Putamen (tissue), 1 donor: ENCODE measurements at regions not wholly inside any gene's neighbourhood (a gene's known extent, or its start where the extent isn't known, plus 50 kb on each side); places are given as distances from the start of the nearest gene placed in this dataset.

Source experiments
- DNase-seq: peaks from one replicate; pipeline ENCODE4 v3.0.0-alpha.2; 2016; ENCODE audit warnings: low spot score

GRCh38 chr1:188314557-188315137 lies 1485.9 kb downstream of the PLA2G4A start:
- DNase-seq, result no peak

- DNase-seq, result no peak
Observed at GRCh38 chr1:188317894-188318293, 1489.1 kb downstream of the PLA2G4A start.

GRCh38 chr1:188325211-188325610 lies 1496.5 kb downstream of the PLA2G4A start:
- DNase-seq, result no peak

- no peak for DNase-seq
Observed at GRCh38 chr1:188343914-188344313, 1515.2 kb downstream of the PLA2G4A start.

- no peak for DNase-seq
Observed at GRCh38 chr1:188350104-188350503, 1521.4 kb downstream of the PLA2G4A start.

GRCh38 chr1:188355082-188355481 lies 1526.3 kb downstream of the PLA2G4A start:
- no peak for DNase-seq

- no peak for DNase-seq
Observed at GRCh38 chr1:188355847-188356246, 1527.1 kb downstream of the PLA2G4A start.

- DNase-seq, result no peak
Observed at GRCh38 chr1:188359315-188359714, 1530.6 kb downstream of the PLA2G4A start.

- DNase-seq, result no peak
Observed at GRCh38 chr1:188363943-188364342, 1535.2 kb downstream of the PLA2G4A start.

- DNase-seq, result no peak
Observed at GRCh38 chr1:188364927-188365449, 1536.2 kb downstream of the PLA2G4A start.

GRCh38 chr1:188365874-188366273 lies 1537.1 kb downstream of the PLA2G4A start:
- no peak for DNase-seq

GRCh38 chr1:188367661-188368060 lies 1538.9 kb downstream of the PLA2G4A start:
- DNase-seq, result no peak

- no peak for DNase-seq
Observed at GRCh38 chr1:188371295-188371806, 1542.6 kb downstream of the PLA2G4A start.

GRCh38 chr1:188372821-188373220 lies 1544.1 kb downstream of the PLA2G4A start:
- no peak for DNase-seq

GRCh38 chr1:188382851-188383250 lies 1554.1 kb downstream of the PLA2G4A start:
- DNase-seq, result no peak

- no peak for DNase-seq
Observed at GRCh38 chr1:188386161-188386560, 1557.4 kb downstream of the PLA2G4A start.

GRCh38 chr1:188386666-188387065 lies 1557.9 kb downstream of the PLA2G4A start:
- DNase-seq, result no peak

GRCh38 chr1:188394677-188395076 lies 1565.9 kb downstream of the PLA2G4A start:
- no peak for DNase-seq

- DNase-seq, result no peak
Observed at GRCh38 chr1:188397521-188397920, 1568.8 kb downstream of the PLA2G4A start.

- DNase-seq, result no peak
Observed at GRCh38 chr1:188402986-188403385, 1574.2 kb downstream of the PLA2G4A start.

GRCh38 chr1:188406636-188407035 lies 1577.9 kb downstream of the PLA2G4A start:
- DNase-seq, result no peak

- DNase-seq, result no peak
Observed at GRCh38 chr1:188420177-188420576, 1591.4 kb downstream of the PLA2G4A start.

- DNase-seq, result no peak
Observed at GRCh38 chr1:188423073-188423472, 1594.3 kb downstream of the PLA2G4A start.

- DNase-seq, result no peak
Observed at GRCh38 chr1:188424176-188424575, 1595.4 kb downstream of the PLA2G4A start.
